PC-3 (cell line): ENCODE measurements at regions not wholly inside any gene's neighbourhood (a gene's known extent, or its start where the extent isn't known, plus 50 kb on each side); places are given as distances from the start of the nearest gene placed in this dataset.

Experiments used
- ATAC-seq: fragments of 200-7000 bp; cut with Tn5 transposase; 2 replicates; pipeline ENCODE4 v1.9.1; 2020; ENCODE audit warnings: mild to moderate bottlenecking, moderate library complexity
- BruUV-seq: library from RNA; stranded (reverse); fragments of 400-500 nt; replicated peaks from 2 replicates; lab custom pipeline; 2021; lab: Mats Ljungman, UMichigan
- CTCF ChIA-PET: fragments of 300-600 bp; sonication (Branson Sonifier 250); formaldehyde crosslinking; loops from one replicate; lab custom pipeline; 2022; ENCODE audit warnings: antibody characterized with exemption; lab: Charles Lee
- POLR2A ChIA-PET: fragments of 300-600 bp; sonication (Branson Sonifier 250); formaldehyde crosslinking; loops from one replicate; lab custom pipeline; 2022; ENCODE audit warnings: antibody characterized with exemption; ENCODE audit not compliant: unreplicated experiment; lab: Charles Lee
- DNase-seq: peaks from one replicate; pipeline ENCODE4 v3.0.0-alpha.2; 2015
- H2AFZ ChIP-seq: fragments of 300-600 bp; sonication (generic); 2 replicates; pipeline ENCODE4 v1.6.0; 2016; ENCODE audit warnings: antibody characterized with exemption, low read length
- H3F3A ChIP-seq: fragments of 300-600 bp; sonication (generic); one replicate; pipeline ENCODE4 v1.6.0; 2017; ENCODE audit warnings: antibody characterized with exemption, low read length, control low read depth, mild to moderate bottlenecking; ENCODE audit not compliant: unreplicated experiment
- H3K27ac ChIP-seq: fragments of 300-600 bp; sonication (generic); 2 replicates; pipeline ENCODE4 v1.5.1; 2016; ENCODE audit warnings: mild to moderate bottlenecking, low read length
- H3K27me3 ChIP-seq: fragments of 300-600 bp; sonication (generic); 2 replicates; pipeline ENCODE4 v1.6.1; 2016; ENCODE audit warnings: low read length, mixed read lengths
- H3K36me3 ChIP-seq: fragments of 300-600 bp; sonication (generic); 2 replicates; pipeline ENCODE4 v1.6.1; 2016; ENCODE audit warnings: low read depth, mixed run types, low read length, mixed read lengths
- H3K4me1 ChIP-seq: fragments of 300-600 bp; sonication (generic); 2 replicates; pipeline ENCODE4 v1.5.1; 2016; ENCODE audit warnings: low read length; ENCODE audit not compliant: insufficient read depth
- H3K4me2 ChIP-seq: fragments of 300-600 bp; sonication (generic); 2 replicates; pipeline ENCODE4 v1.6.0; 2016; ENCODE audit warnings: low read length
- H3K4me3 ChIP-seq: fragments of 300-600 bp; sonication (generic); 2 replicates; pipeline ENCODE4 v1.5.1; 2016; ENCODE audit warnings: mild to moderate bottlenecking, low read length, mixed read lengths
- H3K79me2 ChIP-seq: fragments of 300-600 bp; sonication (generic); 2 replicates; pipeline ENCODE4 v1.6.1; 2017; ENCODE audit warnings: low read length, mixed read lengths
- H3K9ac ChIP-seq: fragments of 300-600 bp; sonication (generic); 2 replicates; pipeline ENCODE4 v1.6.0; 2016; ENCODE audit warnings: mild to moderate bottlenecking, low read length
- H3K9me2 ChIP-seq: fragments of 300-600 bp; sonication (generic); replicated peaks from 2 replicates; pipeline ENCODE4 v1.6.1; 2016; ENCODE audit warnings: mixed run types, low read length, mixed read lengths
- H3K9me3 ChIP-seq: fragments of 300-600 bp; sonication (generic); 2 replicates; pipeline ENCODE4 v1.6.1; 2016; ENCODE audit warnings: low read length, mixed read lengths
- H4K20me1 ChIP-seq: fragments of 300-600 bp; sonication (generic); 2 replicates; pipeline ENCODE4 v1.6.1; 2016; ENCODE audit warnings: low read length, mixed read lengths
- CTCF ChIP-seq: fragments of 300-600 bp; sonication (generic); conservative IDR thresholded peaks from 2 replicates; pipeline ENCODE4 v1.5.1; 2017; ENCODE audit warnings: antibody characterized with exemption, low read depth, mild to moderate bottlenecking, low read length
- EZH2 ChIP-seq: fragments of 300-600 bp; sonication (generic); IDR thresholded peaks from one replicate; pipeline ENCODE4 v1.6.1; 2017; ENCODE audit warnings: antibody characterized with exemption, mild to moderate bottlenecking, low read length; ENCODE audit not compliant: unreplicated experiment
- EZH2phosphoT487 ChIP-seq: fragments of 300-600 bp; sonication (generic); IDR thresholded peaks from 2 replicates; pipeline ENCODE4 v1.6.1; 2018; ENCODE audit warnings: mild to moderate bottlenecking, antibody characterized with exemption, low read length, borderline replicate concordance
- intact Hi-C: fragments of 100-400 bp; cut with micrococcal nuclease; formaldehyde crosslinking; loops from 2 replicates; pipeline ENCODE4 v1.9.0; 2023

GRCh38 chr5:91302958-91303357 is 80.2 kb downstream of the ARRDC3 start:
- intact Hi-C loops: no loop called here
- H3K27ac ChIP-seq: no peak overlapping the region

GRCh38 chr5:91302305-91302704 is 80.8 kb downstream of the ARRDC3 start:
- Histone ChIP-seq H3K27ac (no peak overlapping the region), H3K27me3 (no peaks in the 10 kb centered on the region), H3K9me3 (no peaks in the 10 kb centered on the region), H2AFZ (no peak overlapping the region), H3K4me3 (no peak overlapping the region), H3K9ac (no peak overlapping the region), H3K79me2 (no peaks in the 10 kb centered on the region), H3K9me2 (no peaks in the 10 kb centered on the region), H3F3A (no peaks in the 10 kb centered on the region), H3K4me2 (no peak overlapping the region), H3K36me3 (no peaks in the 10 kb centered on the region), H4K20me1 (no peaks in the 10 kb centered on the region), H3K4me1 (no peaks in the 10 kb centered on the region)
- ATAC-seq: no peak
- CTCF ChIA-PET: no interaction called here
- no peak for DNase-seq
- intact Hi-C loops: no loop called here
- BruUV-seq: no TSS peak
- TF ChIP-seq CTCF (peak; percentile 28; the same call in 1 of the 2 replicates), EZH2phosphoT487 (no peak)
- POLR2A ChIA-PET: no interaction called here

More at GRCh38 chr5:91302958-91303357, 80.2 kb downstream of the ARRDC3 start:
- Histone ChIP-seq H3K79me2 (no peaks in the 10 kb centered on the region), H3K9me2 (no peaks in the 10 kb centered on the region), H3K4me1 (no peaks in the 10 kb centered on the region), H3F3A (no peaks in the 10 kb centered on the region), H3K27me3 (no peaks in the 10 kb centered on the region), H2AFZ (no peak overlapping the region), H3K4me2 (no peak overlapping the region), H3K9me3 (no peaks in the 10 kb centered on the region), H3K9ac (no peak overlapping the region), H3K4me3 (no peak overlapping the region), H3K36me3 (no peaks in the 10 kb centered on the region), H4K20me1 (no peaks in the 10 kb centered on the region)
- ChIA-PET CTCF (no interaction called here), POLR2A (no interaction called here)
- TF ChIP-seq CTCF: no peak
- TF ChIP-seq EZH2phosphoT487: no peak
- no peak for TF ChIP-seq EZH2
- no peak for DNase-seq
- ATAC-seq: no peak
- no TSS peak for BruUV-seq

GRCh38 chr5:91301106-91301846 is 81.8 kb downstream of the ARRDC3 start:
- H3K4me3 ChIP-seq: no peak overlapping the region
- BruUV-seq: no TSS peak
- no peaks in the 10 kb centered on the region for H3K79me2 ChIP-seq
- DNase-seq (no peak), ATAC-seq (no peak)
- H3K27me3 ChIP-seq: no peaks in the 10 kb centered on the region
- no peak overlapping the region for H3K27ac ChIP-seq
- H3K9ac ChIP-seq: no peak overlapping the region
- H3K4me2 ChIP-seq: no peak overlapping the region
- H2AFZ ChIP-seq: no peak overlapping the region
- TF ChIP-seq EZH2: no peak
- no peak for TF ChIP-seq CTCF
- no peak for TF ChIP-seq EZH2phosphoT487
- no peaks in the 10 kb centered on the region for H3K9me3 ChIP-seq
- no peaks in the 10 kb centered on the region for H4K20me1 ChIP-seq
- no peaks in the 10 kb centered on the region for H3K4me1 ChIP-seq
- H3K36me3 ChIP-seq: no peaks in the 10 kb centered on the region
- CTCF ChIA-PET: no interaction called here
- POLR2A ChIA-PET: no interaction called here
- intact Hi-C loops: no loop called here
- H3K9me2 ChIP-seq: no peaks in the 10 kb centered on the region
- H3F3A ChIP-seq: no peaks in the 10 kb centered on the region
